ENCODE measurements at regions not wholly inside any gene's neighbourhood (a gene's known extent, or its start where the extent isn't known, plus 50 kb on each side); places are given as distances from the start of the nearest gene placed in this dataset.

DNA sequence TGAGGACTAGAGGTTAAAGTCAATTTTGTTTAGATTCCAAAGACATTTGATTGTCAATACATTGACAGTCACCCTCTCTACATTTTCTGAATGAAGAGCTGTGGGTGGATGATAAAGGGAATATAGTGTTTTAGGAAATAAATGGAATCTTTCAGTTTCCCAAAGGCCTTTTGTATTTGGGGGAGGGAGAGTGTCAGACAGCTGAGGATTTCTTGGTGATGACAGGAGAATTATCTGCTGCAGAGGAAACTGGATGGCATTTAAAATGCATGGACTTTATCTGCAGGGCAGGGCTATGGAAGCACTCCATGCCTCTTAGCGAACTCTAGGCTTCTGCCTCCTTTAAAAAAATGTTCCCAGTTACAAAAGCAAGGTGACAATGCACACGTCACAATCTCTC, 195.1 kb downstream of the KCNS3 start:
- TF ChIP-seq EP300 (IDR thresholded peaks at IDR 0.05; ENCODE audit: borderline replicate concordance in 1 of 2, control insufficient read depth in 1 of 2, low read depth in 2 of 2, low read length in 2 of 2): no peak
- no peak for TF ChIP-seq CTCF (IDR thresholded peaks at IDR 0.05 in 2 of 3, conservative IDR thresholded peaks at IDR 0.05 in 1 of 3; ENCODE audit: control insufficient read depth in 2 of 3, extremely low read depth in 1 of 3, insufficient read depth in 1 of 3, low read depth in 3 of 3, low read length in 3 of 3)
- TF ChIP-seq RELB (IDR thresholded peaks at IDR 0.05; ENCODE audit: low read depth): no peak
- no peak for TF ChIP-seq BCL11A (IDR thresholded peaks at IDR 0.05; ENCODE audit: low read depth, low read length)
- no peak for TF ChIP-seq HDGF (IDR thresholded peaks at IDR 0.05)
- no peak for TF ChIP-seq BACH1 (IDR thresholded peaks at IDR 0.05; ENCODE audit: borderline replicate concordance)
- no peak for TF ChIP-seq ASH2L (IDR thresholded peaks at IDR 0.05; ENCODE audit: borderline replicate concordance, low read depth)
- no peak for TF ChIP-seq LARP7 (IDR thresholded peaks at IDR 0.05)
- no peak for TF ChIP-seq MAX (IDR thresholded peaks at IDR 0.05; ENCODE audit: low read depth, low read length)
